ENCODE measurements at regions not wholly inside any gene's neighbourhood (a gene's known extent, or its start where the extent isn't known, plus 50 kb on each side); places are given as distances from the start of the nearest gene placed in this dataset.

- TF ChIP-seq CTCF (IDR thresholded peaks at IDR 0.05): no peak
- no peak for TF ChIP-seq EP300 (IDR thresholded peaks at IDR 0.05)
Observed at GRCh38 chr15:35775471-35775870, 229.5 kb upstream of the DPH6 start.

Data from esophagus muscularis mucosa (tissue), 3 donors.